ENCODE measurements at regions not wholly inside any gene's neighbourhood (a gene's known extent, or its start where the extent isn't known, plus 50 kb on each side); places are given as distances from the start of the nearest gene placed in this dataset.

GRCh38 chr2:217360111-217360510, 500.2 kb upstream of the TNP1 start:
- H3K36me3 ChIP-seq (ENCODE audit: insufficient read depth in 1 of 2, low read depth in 1 of 2): no peaks in the 10 kb centered on the region
- H3K27me3 ChIP-seq (ENCODE audit: insufficient read depth in 3 of 3, low read length in 2 of 3): no peaks in the 10 kb centered on the region
- DNase-seq: no peak
- 19 to 42% (median 22%) methylated on average over 2 of the region's 2 CpGs for WGBS, 3 donors
- no peak for ATAC-seq
- intact Hi-C loops (cut with DNase I): no loop called here
- TF ChIP-seq CTCF (IDR thresholded peaks at IDR 0.05): no peak
- H3K4me1 ChIP-seq: peaks cover 15% of the 10 kb centered on the region
- H3K4me3 ChIP-seq: no peak overlapping the region
- H3K9me3 ChIP-seq: no peaks in the 10 kb centered on the region
- no peak overlapping the region for H3K27ac ChIP-seq

- Histone ChIP-seq H3K4me3 (no peak overlapping the region), H3K27ac (no peak overlapping the region), H3K4me1 (peaks cover 15% of the 10 kb centered on the region), H3K36me3 (ENCODE audit: insufficient read depth in 1 of 2, low read depth in 1 of 2) (no peaks in the 10 kb centered on the region), H3K27me3 (ENCODE audit: insufficient read depth in 3 of 3, low read length in 2 of 3) (no peaks in the 10 kb centered on the region), H3K9me3 (no peaks in the 10 kb centered on the region)
- TF ChIP-seq CTCF (IDR thresholded peaks at IDR 0.05): no peak
- ATAC-seq: no peak
- intact Hi-C loops (cut with DNase I): no loop called here
- WGBS, 3 donors: 67 to 79% (median 70%) methylated on average over 8 of the region's 8 CpGs
- DNase-seq: no peak
Observed at GRCh38 chr2:217357886-217358620, 498.2 kb upstream of the TNP1 start.

- peak in 1 of 2 donors; percentile 26 for DNase-seq
- Histone ChIP-seq H3K4me1 (peaks cover 13% of the 10 kb centered on the region), H3K4me3 (no peak overlapping the region), H3K27me3 (ENCODE audit: insufficient read depth in 3 of 3, low read length in 2 of 3) (no peaks in the 10 kb centered on the region), H3K9me3 (no peaks in the 10 kb centered on the region), H3K27ac (no peak overlapping the region), H3K36me3 (ENCODE audit: insufficient read depth in 1 of 2, low read depth in 1 of 2) (no peaks in the 10 kb centered on the region)
- no peak for ATAC-seq
- no peak for TF ChIP-seq CTCF (IDR thresholded peaks at IDR 0.05)
- intact Hi-C loops (cut with DNase I): no loop called here
- WGBS, 3 donors: 29 to 48% (median 30%) methylated on average over 7 of the region's 7 CpGs
Observed at GRCh38 chr2:217356781-217357180, 496.9 kb upstream of the TNP1 start.

- Histone ChIP-seq H3K27ac (no peak overlapping the region), H3K4me3 (no peak overlapping the region), H3K4me1 (peaks cover 7% of the 10 kb centered on the region), H3K27me3 (ENCODE audit: insufficient read depth in 3 of 3, low read length in 2 of 3) (no peaks in the 10 kb centered on the region), H3K36me3 (ENCODE audit: insufficient read depth in 1 of 2, low read depth in 1 of 2) (no peaks in the 10 kb centered on the region), H3K9me3 (no peaks in the 10 kb centered on the region)
- TF ChIP-seq CTCF (IDR thresholded peaks at IDR 0.05): no peak
- ATAC-seq (no peak), DNase-seq (no peak)
- 62 to 87% (median 79%) methylated on average over 1 of the region's 1 CpG for WGBS, 3 donors
- intact Hi-C loops (cut with DNase I): no loop called here
Observed at GRCh38 chr2:217356142-217356541, 496.3 kb upstream of the TNP1 start.

- Histone ChIP-seq H3K4me1 (no peaks in the 10 kb centered on the region), H3K36me3 (ENCODE audit: insufficient read depth in 1 of 2, low read depth in 1 of 2) (no peaks in the 10 kb centered on the region), H3K27ac (no peak overlapping the region), H3K27me3 (ENCODE audit: insufficient read depth in 3 of 3, low read length in 2 of 3) (no peaks in the 10 kb centered on the region), H3K9me3 (no peaks in the 10 kb centered on the region), H3K4me3 (no peak overlapping the region)
- 91 to 94% (median 92%) methylated on average over 4 of the region's 4 CpGs for WGBS, 3 donors
- ATAC-seq (no peak), DNase-seq (no peak)
- no peak for TF ChIP-seq CTCF (IDR thresholded peaks at IDR 0.05)
- intact Hi-C loops (cut with DNase I): no loop called here
Observed at GRCh38 chr2:217353591-217353990, 493.7 kb upstream of the TNP1 start.

Measured in psoas muscle (tissue), 7 donors.